C4-2B (cell line): ENCODE measurements at regions not wholly inside any gene's neighbourhood (a gene's known extent, or its start where the extent isn't known, plus 50 kb on each side); places are given as distances from the start of the nearest gene placed in this dataset.

Experiments
- CTCF ChIP-seq: fragments of 450-650 bp; conservative IDR thresholded peaks from 2 replicates; pipeline ENCODE4 v1.5.1; 2017; ENCODE audit warnings: mild to moderate bottlenecking
- ZFX ChIP-seq: fragments of 450-650 bp; IDR thresholded peaks from 2 replicates; pipeline ENCODE4 v1.6.1; 2017

- TF ChIP-seq CTCF (peak; percentile 26), ZFX (no peak)
Observed at GRCh38 chrX:141467442-141467841, 117.1 kb downstream of the SPANXA1 start.
